OCI-LY3 (cell line): ENCODE measurements at regions not wholly inside any gene's neighbourhood (a gene's known extent, or its start where the extent isn't known, plus 50 kb on each side); places are given as distances from the start of the nearest gene placed in this dataset.
A peak's percentile ranks its signal among the peaks of the same experiment; 100 is the strongest.

Experiments used
- H2AFZ ChIP-seq: fragments of 200-600, 300-600 bp; shearing (Covaris generic); 2 replicates; pipeline ENCODE4 v1.6.0; 2014; ENCODE audit warnings: antibody characterized with exemption, low read depth, low read length
- H3K27ac ChIP-seq: fragments of 200-600, 300-600 bp; sonication (generic); 2 replicates; pipeline ENCODE4 v1.5.1; 2014; ENCODE audit warnings: mild to moderate bottlenecking, low read length, moderate library complexity, mixed read lengths
- H3K27me3 ChIP-seq: fragments of 200-600, 300-600 bp; sonication (generic); 2 replicates; pipeline ENCODE4 v1.6.1; 2014; ENCODE audit warnings: low read depth, low read length, mixed read lengths
- H3K36me3 ChIP-seq: fragments of 200-600, 300-600 bp; sonication (generic); replicated peaks from 2 replicates; pipeline ENCODE3; 2014; ENCODE audit warnings: low read depth, low read length, mixed read lengths
- H3K4me1 ChIP-seq: fragments of 300-600, 200-600 bp; sonication (generic); 2 replicates; pipeline ENCODE4 v1.6.1; 2014; ENCODE audit warnings: low read length, mixed read lengths
- H3K4me2 ChIP-seq: fragments of 200-600, 300-600 bp; sonication (generic); 2 replicates; pipeline ENCODE4 v1.6.1; 2014; ENCODE audit warnings: low read length, mixed read lengths
- H3K4me3 ChIP-seq: fragments of 300-600, 200-600 bp; sonication (generic); 2 replicates; pipeline ENCODE4 v1.5.1; 2014; ENCODE audit warnings: antibody characterized with exemption, mild to moderate bottlenecking, low read length, moderate library complexity
- H3K79me2 ChIP-seq: fragments of 300-600, 200-600 bp; shearing (Covaris generic); 2 replicates; pipeline ENCODE4 v1.6.1; 2014; ENCODE audit warnings: mild to moderate bottlenecking, low read length, mixed read lengths
- H3K9ac ChIP-seq: fragments of 300-600, 200-600 bp; shearing (Covaris generic); 2 replicates; pipeline ENCODE4 v1.6.0; 2014; ENCODE audit warnings: mild to moderate bottlenecking, low read length, moderate library complexity
- H3K9me3 ChIP-seq: fragments of 200-600, 300-600 bp; shearing (Covaris generic); 2 replicates; pipeline ENCODE4 v1.6.1; 2014; ENCODE audit warnings: low read length, mixed read lengths; ENCODE audit not compliant: insufficient read depth
- H4K20me1 ChIP-seq: fragments of 200-600, 300-600 bp; sonication (generic); 2 replicates; pipeline ENCODE4 v1.6.1; 2016; ENCODE audit warnings: low read length, mixed read lengths; ENCODE audit not compliant: insufficient read depth
- EZH2phosphoT487 ChIP-seq: fragments of 200-600 bp; shearing (Covaris generic); IDR thresholded peaks from 2 replicates; pipeline ENCODE4 v1.6.1; 2018; ENCODE audit warnings: antibody characterized with exemption, mixed run types, low read depth
- TF ChIP-seq, protein P1 (sequence below): fragments of 200-600, 300-600 bp; sonication (generic); IDR thresholded peaks from 2 replicates; pipeline ENCODE4 v1.5.1; 2014; ENCODE audit warnings: antibody characterized with exemption, low read length, low read depth

DNA sequence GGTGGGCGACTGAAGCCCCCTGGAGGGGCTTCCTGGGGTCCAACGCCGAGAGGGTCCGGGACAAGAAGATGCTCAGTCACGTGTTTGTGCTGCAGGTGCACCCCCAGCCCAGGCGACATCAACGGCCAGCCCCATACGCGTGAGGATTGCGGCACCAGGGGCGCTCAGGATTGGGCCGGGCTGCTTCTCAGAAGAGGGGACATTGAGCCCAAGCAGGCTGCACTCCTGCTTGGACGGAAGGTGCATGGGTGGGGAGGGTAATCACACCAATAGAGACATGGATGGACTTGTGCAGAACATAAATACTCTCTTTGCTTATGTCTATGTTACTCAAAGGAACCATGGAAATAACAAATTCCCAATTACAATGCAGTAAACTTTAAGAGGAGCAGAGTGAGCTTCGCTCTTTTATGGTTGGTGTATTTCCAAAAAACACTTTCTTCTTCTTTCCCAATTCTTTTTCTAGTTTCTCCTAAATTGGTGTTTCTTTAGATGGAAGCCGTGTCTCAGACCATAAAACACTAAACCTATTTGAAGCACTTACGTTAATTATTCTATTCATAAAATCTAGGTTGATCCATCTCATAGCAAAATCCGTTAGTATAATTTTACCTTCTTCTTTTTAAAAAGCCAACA is 182.7 kb downstream of the GOLGA6L6 start:
- Histone ChIP-seq H3K79me2 (no peaks in the 10 kb centered on the region), H3K9ac (no peak overlapping the region), H3K27ac (no peak overlapping the region), H2AFZ (no peak overlapping the region), H3K36me3 (no peaks in the 10 kb centered on the region), H3K4me3 (no peak overlapping the region), H3K27me3 (no peaks in the 10 kb centered on the region), H3K4me2 (no peak overlapping the region), H4K20me1 (no peaks in the 10 kb centered on the region), H3K9me3 (no peaks in the 10 kb centered on the region), H3K4me1 (no peaks in the 10 kb centered on the region)
- TF ChIP-seq, protein P1, sequence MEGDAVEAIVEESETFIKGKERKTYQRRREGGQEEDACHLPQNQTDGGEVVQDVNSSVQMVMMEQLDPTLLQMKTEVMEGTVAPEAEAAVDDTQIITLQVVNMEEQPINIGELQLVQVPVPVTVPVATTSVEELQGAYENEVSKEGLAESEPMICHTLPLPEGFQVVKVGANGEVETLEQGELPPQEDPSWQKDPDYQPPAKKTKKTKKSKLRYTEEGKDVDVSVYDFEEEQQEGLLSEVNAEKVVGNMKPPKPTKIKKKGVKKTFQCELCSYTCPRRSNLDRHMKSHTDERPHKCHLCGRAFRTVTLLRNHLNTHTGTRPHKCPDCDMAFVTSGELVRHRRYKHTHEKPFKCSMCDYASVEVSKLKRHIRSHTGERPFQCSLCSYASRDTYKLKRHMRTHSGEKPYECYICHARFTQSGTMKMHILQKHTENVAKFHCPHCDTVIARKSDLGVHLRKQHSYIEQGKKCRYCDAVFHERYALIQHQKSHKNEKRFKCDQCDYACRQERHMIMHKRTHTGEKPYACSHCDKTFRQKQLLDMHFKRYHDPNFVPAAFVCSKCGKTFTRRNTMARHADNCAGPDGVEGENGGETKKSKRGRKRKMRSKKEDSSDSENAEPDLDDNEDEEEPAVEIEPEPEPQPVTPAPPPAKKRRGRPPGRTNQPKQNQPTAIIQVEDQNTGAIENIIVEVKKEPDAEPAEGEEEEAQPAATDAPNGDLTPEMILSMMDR: no peak
- no peak for TF ChIP-seq EZH2phosphoT487

DNA sequence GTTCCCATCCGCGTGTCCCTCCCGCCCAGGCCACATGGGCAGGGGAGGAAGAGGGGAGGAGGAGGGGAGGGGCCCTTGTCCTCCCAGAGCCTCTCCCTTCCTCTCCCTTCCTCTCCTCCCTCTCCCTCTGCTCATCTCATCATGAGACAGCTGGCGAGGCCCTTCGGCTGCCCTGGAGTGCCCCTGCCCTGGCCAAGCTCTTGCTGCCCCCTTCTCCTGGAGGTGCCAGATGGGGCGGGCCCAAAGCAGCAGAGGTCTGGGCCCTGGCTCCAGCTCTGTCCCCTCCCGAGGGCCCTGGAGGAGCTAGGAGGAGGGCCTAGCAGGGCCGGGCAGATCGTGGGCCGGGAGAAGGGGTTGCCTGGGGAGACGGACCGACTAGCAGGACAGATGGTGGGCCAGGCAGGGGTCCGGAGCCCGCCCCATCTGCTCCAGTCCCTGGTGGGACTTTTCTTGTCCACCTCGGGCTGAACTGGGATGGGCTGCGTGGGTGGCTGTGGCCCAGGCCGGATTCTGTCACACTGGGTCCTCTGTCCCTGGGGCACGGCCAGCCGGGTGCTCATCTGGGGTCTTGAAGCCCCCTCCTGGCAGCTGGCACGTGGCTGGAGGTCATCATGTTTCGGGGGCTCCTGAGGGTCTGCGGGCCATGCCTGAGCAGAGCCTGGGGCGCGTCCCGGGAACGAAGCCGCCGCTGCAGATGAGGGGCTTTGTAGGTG is 183.4 kb downstream of the GOLGA6L6 start:
- TF ChIP-seq, protein P1: no peak
- no peak for TF ChIP-seq EZH2phosphoT487
- Histone ChIP-seq H3K9ac (no peak overlapping the region), H3K4me2 (no peak overlapping the region), H3K27ac (no peak overlapping the region), H2AFZ (no peak overlapping the region), H4K20me1 (no peaks in the 10 kb centered on the region), H3K4me1 (no peaks in the 10 kb centered on the region), H3K4me3 (no peak overlapping the region), H3K79me2 (no peaks in the 10 kb centered on the region), H3K36me3 (no peaks in the 10 kb centered on the region), H3K9me3 (no peaks in the 10 kb centered on the region), H3K27me3 (no peaks in the 10 kb centered on the region)

DNA sequence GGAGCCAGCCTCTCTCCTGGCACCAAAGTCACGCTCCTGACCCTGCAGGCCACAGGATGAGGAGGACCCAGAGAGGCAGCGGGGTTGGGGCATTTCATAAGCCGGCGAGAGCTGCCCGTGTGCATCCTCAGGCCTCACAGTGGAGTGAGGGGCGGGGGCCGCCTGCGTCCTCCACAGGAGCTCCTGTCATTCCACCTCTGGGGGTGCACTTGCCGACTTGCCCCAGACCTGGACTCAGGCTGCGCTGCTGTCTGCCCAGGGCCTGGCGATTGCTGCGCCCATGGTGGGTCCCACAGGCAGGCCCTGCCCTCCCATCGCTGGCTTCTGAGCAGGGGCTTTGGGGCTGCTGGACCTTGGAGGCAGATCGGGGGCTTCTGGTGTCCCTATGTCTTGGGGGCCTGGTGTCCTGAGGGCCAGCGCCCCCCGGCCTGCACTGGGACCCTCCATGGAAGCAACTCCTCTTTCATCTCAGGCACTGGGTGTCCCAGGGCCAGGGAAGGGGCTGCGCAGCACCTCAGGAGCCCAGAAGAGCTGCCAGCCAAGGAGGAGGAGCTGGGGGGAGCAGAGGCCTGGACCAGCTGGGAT is 184.0 kb downstream of the GOLGA6L6 start:
- no peaks in the 10 kb centered on the region for H3K9me3 ChIP-seq
- H2AFZ ChIP-seq: no peak overlapping the region
- no peak overlapping the region for H3K27ac ChIP-seq
- no peak overlapping the region for H3K9ac ChIP-seq
- H3K79me2 ChIP-seq: no peaks in the 10 kb centered on the region
- H3K4me2 ChIP-seq: no peak overlapping the region
- TF ChIP-seq, protein P1: no peak
- TF ChIP-seq EZH2phosphoT487: no peak
- H3K36me3 ChIP-seq: no peaks in the 10 kb centered on the region
- no peak overlapping the region for H3K4me3 ChIP-seq
- no peaks in the 10 kb centered on the region for H3K4me1 ChIP-seq
- no peaks in the 10 kb centered on the region for H3K27me3 ChIP-seq
- H4K20me1 ChIP-seq: no peaks in the 10 kb centered on the region

DNA sequence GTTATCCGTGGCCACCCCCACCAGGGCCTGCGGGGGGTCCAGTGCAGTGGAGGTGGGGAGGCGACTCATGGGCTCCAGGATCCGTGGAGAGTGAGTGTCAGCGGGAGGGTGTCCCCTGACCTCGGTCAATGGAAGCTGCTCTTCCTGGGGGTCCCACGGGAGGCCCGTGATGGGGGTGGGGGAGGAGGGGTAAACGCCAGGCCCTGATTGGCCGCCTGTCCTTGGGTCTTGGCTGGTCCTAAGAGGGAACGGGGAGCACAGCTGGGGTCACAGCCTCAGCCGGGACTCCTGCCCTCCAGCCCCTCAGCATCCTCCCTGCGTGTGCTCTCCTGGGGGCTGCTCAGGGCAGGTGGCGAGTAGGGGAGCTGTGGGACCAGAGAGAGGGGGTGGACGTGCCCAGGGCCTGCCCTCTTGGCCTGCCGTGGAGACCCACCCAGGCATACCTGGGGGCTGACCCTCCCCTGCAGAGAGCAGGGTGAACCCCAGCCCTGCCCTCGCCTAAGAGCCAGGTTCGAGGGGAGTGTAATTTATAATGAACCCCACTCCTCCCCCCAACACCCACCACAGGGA is 184.6 kb downstream of the GOLGA6L6 start:
- no peaks in the 10 kb centered on the region for H3K79me2 ChIP-seq
- H3K4me2 ChIP-seq: peak overlapping the region; percentile 51
- no peaks in the 10 kb centered on the region for H3K27me3 ChIP-seq
- H4K20me1 ChIP-seq: no peaks in the 10 kb centered on the region
- no peak overlapping the region for H3K9ac ChIP-seq
- H3K36me3 ChIP-seq: no peaks in the 10 kb centered on the region
- no peaks in the 10 kb centered on the region for H3K4me1 ChIP-seq
- H3K27ac ChIP-seq: no peak overlapping the region
- H3K9me3 ChIP-seq: no peaks in the 10 kb centered on the region
- TF ChIP-seq EZH2phosphoT487: no peak
- TF ChIP-seq, protein P1: no peak
- H2AFZ ChIP-seq: peak overlapping the region; percentile 23; the same call in 1 of the 2 replicates
- H3K4me3 ChIP-seq: no peak overlapping the region
